ENCODE measurements at regions not wholly inside any gene's neighbourhood (a gene's known extent, or its start where the extent isn't known, plus 50 kb on each side); places are given as distances from the start of the nearest gene placed in this dataset.
A peak's percentile ranks its signal among the peaks of the same experiment; 100 is the strongest.

DNA sequence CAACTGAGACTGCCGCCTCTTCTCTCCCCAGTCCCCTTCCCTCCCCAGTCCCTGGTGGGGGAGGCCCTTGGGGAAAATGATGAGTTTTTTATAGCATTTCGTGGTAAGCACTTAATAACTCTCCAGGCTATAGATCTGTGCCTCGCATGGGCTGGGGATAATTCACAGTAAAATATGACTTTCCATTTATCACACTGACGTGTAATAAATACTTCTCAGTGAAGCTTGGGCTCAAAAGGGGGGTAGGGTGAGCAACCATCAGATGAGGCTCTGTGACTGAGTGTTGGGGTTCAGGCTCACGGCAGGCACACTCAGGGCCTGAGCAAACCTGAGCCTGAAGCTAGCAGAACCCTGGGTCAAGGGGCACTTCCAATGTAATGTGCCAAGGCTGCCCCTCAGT, 101.6 kb downstream of the CCT6B start:
- H3K4me1 ChIP-seq (ENCODE audit: insufficient read depth, low read length) = no peaks in the 10 kb centered on the region
- H3K4me3 ChIP-seq (ENCODE audit: low read length) = no peak overlapping the region
- ATAC-seq (no peak), DNase-seq (no peak)
- no peak overlapping the region for H3K27ac ChIP-seq (ENCODE audit: low read length)
- H3K36me3 ChIP-seq (ENCODE audit: low read depth, low read length) = no peaks in the 10 kb centered on the region
- H3K9ac ChIP-seq (ENCODE audit: low read length) = no peak overlapping the region
- H3K9me2 ChIP-seq (replicated peaks; ENCODE audit: low read length) = no peaks in the 10 kb centered on the region
- CTCF ChIA-PET = no interaction called here
- H4K20me1 ChIP-seq (ENCODE audit: low read length) = no peaks in the 10 kb centered on the region
- H3K9me3 ChIP-seq (ENCODE audit: low read length) = no peaks in the 10 kb centered on the region
- 0 out of 2 replicates have a peak, but pooled peaks cover 3% of the 10 kb centered on the region for H3K27me3 ChIP-seq (ENCODE audit: low read length)
- H3K4me2 ChIP-seq (ENCODE audit: low read length) = no peak overlapping the region
- no peaks in the 10 kb centered on the region for H3F3A ChIP-seq (ENCODE audit: low read length, unreplicated experiment)
- intact Hi-C loops (cut with micrococcal nuclease) = no loop called here
- no TSS peak for BruUV-seq (replicated peaks)
- no peak for TF ChIP-seq EZH2phosphoT487 (IDR thresholded peaks at IDR 0.05; ENCODE audit: borderline replicate concordance, low read length)
- TF ChIP-seq CTCF (conservative IDR thresholded peaks at IDR 0.05; ENCODE audit: low read depth, low read length) = no peak
- no peak for TF ChIP-seq EZH2 (IDR thresholded peaks at IDR 0.05; ENCODE audit: low read length, unreplicated experiment)
- H2AFZ ChIP-seq (ENCODE audit: low read length) = no peak overlapping the region
- POLR2A ChIA-PET (ENCODE audit: unreplicated experiment) = no interaction called here
- no peaks in the 10 kb centered on the region for H3K79me2 ChIP-seq (ENCODE audit: low read length)

GRCh38 chr17:34858591-34859565, 102.4 kb downstream of the CCT6B start:
- H4K20me1 ChIP-seq (ENCODE audit: low read length) = no peaks in the 10 kb centered on the region
- no peaks in the 10 kb centered on the region for H3K36me3 ChIP-seq (ENCODE audit: low read depth, low read length)
- H3K79me2 ChIP-seq (ENCODE audit: low read length) = no peaks in the 10 kb centered on the region
- DNase-seq = peak; percentile 2
- H3K27me3 ChIP-seq (ENCODE audit: low read length) = peaks cover 9% of the 10 kb centered on the region; the same call in 1 of the 2 replicates
- H2AFZ ChIP-seq (ENCODE audit: low read length) = no peak overlapping the region
- H3K4me1 ChIP-seq (ENCODE audit: insufficient read depth, low read length) = no peaks in the 10 kb centered on the region
- H3F3A ChIP-seq (ENCODE audit: low read length, unreplicated experiment) = no peaks in the 10 kb centered on the region
- no peaks in the 10 kb centered on the region for H3K9me2 ChIP-seq (replicated peaks; ENCODE audit: low read length)
- BruUV-seq (replicated peaks) = no TSS peak
- no peak overlapping the region for H3K27ac ChIP-seq (ENCODE audit: low read length)
- no peak for ATAC-seq
- intact Hi-C loops (cut with micrococcal nuclease) = no loop called here
- no peak for TF ChIP-seq EZH2phosphoT487 (IDR thresholded peaks at IDR 0.05; ENCODE audit: borderline replicate concordance, low read length)
- TF ChIP-seq EZH2 (IDR thresholded peaks at IDR 0.05; ENCODE audit: low read length, unreplicated experiment) = no peak
- no peak for TF ChIP-seq CTCF (conservative IDR thresholded peaks at IDR 0.05; ENCODE audit: low read depth, low read length)
- H3K9ac ChIP-seq (ENCODE audit: low read length) = no peak overlapping the region
- no peak overlapping the region for H3K4me2 ChIP-seq (ENCODE audit: low read length)
- POLR2A ChIA-PET (ENCODE audit: unreplicated experiment) = no interaction called here
- CTCF ChIA-PET = no interaction called here
- no peak overlapping the region for H3K4me3 ChIP-seq (ENCODE audit: low read length)
- H3K9me3 ChIP-seq (ENCODE audit: low read length) = no peaks in the 10 kb centered on the region

DNA sequence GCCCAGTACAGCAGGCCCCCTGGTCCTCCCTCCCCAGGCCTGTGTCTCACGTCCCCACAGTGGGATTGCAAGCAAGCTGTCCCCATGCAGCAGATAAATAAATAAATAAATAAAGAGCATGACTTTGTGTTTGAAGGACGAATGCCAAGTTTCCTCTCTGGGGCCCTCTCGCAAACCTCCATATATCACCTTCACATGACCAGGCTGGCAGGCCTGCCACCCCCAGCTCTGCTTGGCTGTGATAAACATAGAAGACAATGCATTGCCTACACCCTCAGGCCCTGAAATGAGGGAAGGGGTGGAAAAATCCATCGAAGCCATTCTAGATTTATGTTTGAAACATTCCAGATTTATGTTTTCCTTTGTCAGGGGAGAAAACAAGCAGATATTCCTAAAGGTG, 107.3 kb downstream of the CCT6B start:
- CTCF ChIA-PET = no interaction called here

More for the DNA sequence above, 107.3 kb downstream of the CCT6B start:
- DNase-seq (no peak), ATAC-seq (no peak)
- Histone ChIP-seq H3K4me1 (ENCODE audit: insufficient read depth, low read length) (no peaks in the 10 kb centered on the region), H3K79me2 (ENCODE audit: low read length) (no peaks in the 10 kb centered on the region), H3K36me3 (ENCODE audit: low read depth, low read length) (no peaks in the 10 kb centered on the region), H3K9me2 (replicated peaks; ENCODE audit: low read length) (no peaks in the 10 kb centered on the region), H3K9me3 (ENCODE audit: low read length) (no peaks in the 10 kb centered on the region), H3K4me2 (ENCODE audit: low read length) (no peak overlapping the region), H3F3A (ENCODE audit: low read length, unreplicated experiment) (no peaks in the 10 kb centered on the region), H3K9ac (ENCODE audit: low read length) (no peak overlapping the region), H4K20me1 (ENCODE audit: low read length) (no peaks in the 10 kb centered on the region), H3K4me3 (ENCODE audit: low read length) (no peak overlapping the region), H3K27me3 (ENCODE audit: low read length) (peaks cover 9% of the 10 kb centered on the region; the same call in 1 of the 2 replicates), H3K27ac (ENCODE audit: low read length) (no peak overlapping the region), H2AFZ (ENCODE audit: low read length) (no peak overlapping the region)
- TF ChIP-seq CTCF (conservative IDR thresholded peaks at IDR 0.05; ENCODE audit: low read depth, low read length) (no peak), EZH2 (IDR thresholded peaks at IDR 0.05; ENCODE audit: low read length, unreplicated experiment) (no peak)
- BruUV-seq (replicated peaks) = no TSS peak
- intact Hi-C loops (cut with micrococcal nuclease) = no loop called here
- POLR2A ChIA-PET (ENCODE audit: unreplicated experiment) = no interaction called here

All from PC-3 (cell line).